ENCODE measurements at regions not wholly inside any gene's neighbourhood (a gene's known extent, or its start where the extent isn't known, plus 50 kb on each side); places are given as distances from the start of the nearest gene placed in this dataset.
"Not testable (repeated sequence)": the region's sequence is repeated elsewhere in the genome, so short reads cannot be mapped to it uniquely, and the experiment has no call there.

DNA sequence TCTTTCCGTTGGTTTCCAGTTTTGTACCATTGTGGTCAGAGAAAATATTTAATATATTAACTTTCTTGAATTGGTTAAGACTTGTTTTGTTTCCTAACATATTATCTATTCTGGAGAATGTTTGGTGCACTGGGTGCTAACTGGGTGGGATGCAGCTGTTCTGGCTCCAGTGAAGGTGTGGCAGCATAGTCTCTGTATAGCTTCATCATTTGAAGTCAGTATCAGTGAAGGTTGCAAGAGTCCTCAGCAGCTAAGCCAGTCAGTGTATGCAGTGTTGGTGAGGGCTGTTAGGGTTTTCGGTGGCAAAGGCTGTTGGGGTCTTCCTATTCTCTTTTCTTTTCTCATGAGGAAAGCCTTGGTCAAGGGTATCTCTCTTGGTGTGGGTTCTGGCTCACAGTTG is 698.7 kb upstream of the ADGRL4 start:
- no peak for DNase-seq
- no peaks in the 10 kb centered on the region for H3K4me1 ChIP-seq
- H3K9me3 ChIP-seq = no peaks in the 10 kb centered on the region
- H3K4me3 ChIP-seq = no peak overlapping the region
- H3K27me3 ChIP-seq = no peaks in the 10 kb centered on the region
- intact Hi-C loops (cut with DNase I) = no loop called here
- TF ChIP-seq POLR2A (IDR thresholded peaks at IDR 0.05) (no peak), CTCF (IDR thresholded peaks at IDR 0.05) (no peak)
- WGBS (ENCODE audit: insufficient coverage, low coverage, low lambda C conversion rate, missing lambda C conversion rate) = 75% methylated on average over 2 of the region's 2 CpGs
- H3K27ac ChIP-seq = no peak overlapping the region
- no peak for ATAC-seq
- no peaks in the 10 kb centered on the region for H3K36me3 ChIP-seq

DNA sequence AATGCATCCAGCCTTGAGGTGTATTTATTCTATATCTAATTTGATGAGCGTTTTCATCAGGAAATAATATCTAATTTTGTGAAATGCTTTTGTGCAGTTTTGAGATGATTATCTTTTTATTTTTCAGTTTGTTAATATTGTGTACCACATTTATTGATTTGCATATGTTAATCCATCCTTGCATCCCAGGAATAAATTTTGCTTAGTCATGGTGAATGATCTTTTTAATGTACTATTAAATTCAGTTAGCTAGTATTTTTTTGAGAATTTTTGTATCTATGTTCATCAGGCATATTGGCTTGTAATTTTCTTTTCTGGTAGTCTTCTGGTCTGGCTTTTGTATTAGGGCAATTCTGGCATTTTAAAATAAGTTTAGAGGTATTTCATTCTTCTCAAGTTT is 697.5 kb upstream of the ADGRL4 start:
- no peaks in the 10 kb centered on the region for H3K4me1 ChIP-seq
- intact Hi-C loops (cut with DNase I) = no loop called here
- H3K27me3 ChIP-seq = no peaks in the 10 kb centered on the region
- ATAC-seq (no peak), DNase-seq (no peak)
- TF ChIP-seq CTCF (IDR thresholded peaks at IDR 0.05) = no peak
- no peak for TF ChIP-seq POLR2A (IDR thresholded peaks at IDR 0.05)
- no peaks in the 10 kb centered on the region for H3K36me3 ChIP-seq
- WGBS (ENCODE audit: insufficient coverage, low coverage, low lambda C conversion rate, missing lambda C conversion rate) = 55% methylated on average over 1 of the region's 1 CpG
- H3K27ac ChIP-seq = no peak overlapping the region
- no peaks in the 10 kb centered on the region for H3K9me3 ChIP-seq
- H3K4me3 ChIP-seq = no peak overlapping the region

GRCh38 chr1:79702336-79702999 is 695.9 kb upstream of the ADGRL4 start:
- H3K36me3 ChIP-seq; DNase-seq; H3K27me3 ChIP-seq; H3K9me3 ChIP-seq; H3K4me3 ChIP-seq; H3K4me1 ChIP-seq; ATAC-seq; intact Hi-C loops (cut with DNase I); H3K27ac ChIP-seq: not testable (repeated sequence)
- WGBS (ENCODE audit: insufficient coverage, low coverage, low lambda C conversion rate, missing lambda C conversion rate) = 41% methylated on average over 4 of the region's 4 CpGs

DNA sequence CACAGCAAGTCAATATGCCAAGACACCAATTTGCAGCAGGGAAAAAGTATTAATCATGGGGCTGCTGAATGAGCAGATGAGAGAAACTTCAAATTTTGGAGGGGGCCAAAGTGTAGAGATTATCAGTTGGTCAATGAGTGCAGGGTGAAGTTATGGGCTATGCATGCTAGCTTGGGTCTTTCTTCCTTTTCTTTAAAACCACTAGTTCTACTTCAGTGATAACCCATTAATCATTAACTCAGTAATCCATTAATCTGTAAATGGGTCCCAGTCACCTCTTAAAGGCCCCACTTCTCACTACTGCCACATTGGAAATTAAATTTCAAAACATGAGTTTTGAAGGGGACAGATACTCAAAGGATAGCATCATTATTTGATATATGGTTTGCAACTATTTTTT is 688.6 kb upstream of the ADGRL4 start:
- H3K4me1 ChIP-seq = no peaks in the 10 kb centered on the region
- H3K9me3 ChIP-seq = no peaks in the 10 kb centered on the region
- H3K36me3 ChIP-seq = no peaks in the 10 kb centered on the region
- ATAC-seq (no peak), DNase-seq (no peak)
- no peak overlapping the region for H3K4me3 ChIP-seq
- intact Hi-C loops (cut with DNase I) = no loop called here
- H3K27me3 ChIP-seq = no peaks in the 10 kb centered on the region
- H3K27ac ChIP-seq = no peak overlapping the region
- no peak for TF ChIP-seq CTCF (IDR thresholded peaks at IDR 0.05)
- TF ChIP-seq POLR2A (IDR thresholded peaks at IDR 0.05) = no peak

DNA sequence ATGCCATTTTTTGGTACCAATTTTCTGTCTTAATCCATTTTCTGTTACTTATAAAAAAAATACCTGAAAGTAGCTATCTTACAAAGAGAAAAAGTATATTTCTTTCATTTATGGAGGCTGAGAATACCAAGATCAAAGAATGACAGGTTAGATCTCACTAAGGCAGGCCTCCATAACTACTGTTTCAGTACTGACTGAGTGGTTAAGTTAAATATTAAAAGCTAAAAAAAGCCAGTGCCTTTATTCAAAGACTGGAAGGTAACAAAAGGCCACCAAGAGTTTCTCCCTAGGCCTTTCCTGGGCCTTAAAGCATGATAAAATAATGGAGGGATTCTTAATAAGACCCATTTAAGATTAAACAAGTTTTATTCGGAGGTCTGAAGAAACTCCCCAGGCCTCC is 687.7 kb upstream of the ADGRL4 start:
- no peak for TF ChIP-seq POLR2A (IDR thresholded peaks at IDR 0.05)
- no peak for TF ChIP-seq CTCF (IDR thresholded peaks at IDR 0.05)
- ATAC-seq (no peak), DNase-seq (no peak)
- intact Hi-C loops (cut with DNase I) = no loop called here
- Histone ChIP-seq H3K4me1 (no peaks in the 10 kb centered on the region), H3K27ac (no peak overlapping the region), H3K36me3 (no peaks in the 10 kb centered on the region), H3K4me3 (no peak overlapping the region), H3K9me3 (no peaks in the 10 kb centered on the region), H3K27me3 (no peaks in the 10 kb centered on the region)
- 58% methylated on average over 1 of the region's 1 CpG for WGBS (ENCODE audit: insufficient coverage, low coverage, low lambda C conversion rate, missing lambda C conversion rate)

Data from right lobe of liver (tissue), 6 donors.